WTC11 (cell line): ENCODE measurements at regions not wholly inside any gene's neighbourhood (a gene's known extent, or its start where the extent isn't known, plus 50 kb on each side); places are given as distances from the start of the nearest gene placed in this dataset.

Source experiments
- ATAC-seq: fragments of 200-7000 bp; cut with Tn5 transposase; 2 replicates; pipeline ENCODE4 v1.10.0; 2021; ENCODE audit warnings: mild to moderate bottlenecking, moderate library complexity
- CTCF ChIA-PET: fragments of 300-600 bp; sonication (Branson Sonifier 250); formaldehyde crosslinking; loops from one replicate; lab custom pipeline; 2021; ENCODE audit warnings: antibody characterized with exemption; lab: Charles Lee
- POLR2A ChIA-PET: fragments of 350-600 bp; sonication (Branson Sonifier 250); formaldehyde crosslinking; loops from one replicate; lab custom pipeline; 2021; ENCODE audit warnings: antibody characterized with exemption; lab: Charles Lee
- DNase-seq: peaks from one replicate; pipeline ENCODE4 v3.0.0; 2021; ENCODE audit warnings: low spot score
- H3K27ac Mint-ChIP-seq: 2 replicates; pipeline ENCODE4 v1.8.0; 2021; ENCODE audit warnings: mixed read lengths
- H3K27me3 Mint-ChIP-seq: 2 replicates; pipeline ENCODE4 v1.8.0; 2021; ENCODE audit warnings: low read depth, mild to moderate bottlenecking, moderate library complexity, mixed read lengths
- H3K36me3 Mint-ChIP-seq: 2 replicates; pipeline ENCODE4 v1.8.0; 2021; ENCODE audit warnings: mixed read lengths
- H3K4me1 Mint-ChIP-seq: 2 replicates; pipeline ENCODE4 v1.8.0; 2022; ENCODE audit warnings: mixed read lengths
- H3K4me3 Mint-ChIP-seq: 2 replicates; pipeline ENCODE4 v1.8.0; 2021; ENCODE audit warnings: mild to moderate bottlenecking, moderate library complexity, mixed read lengths
- H3K9me3 Mint-ChIP-seq: 2 replicates; pipeline ENCODE4 v1.8.0; 2021; ENCODE audit warnings: mixed read lengths
- ATF1 ChIP-seq: sonication (generic); formaldehyde crosslinking; IDR thresholded peaks from 2 replicates; pipeline ENCODE4 v1.8.1; 2023; ENCODE audit warnings: mild to moderate bottlenecking, moderate library complexity, missing genetic modification reagents
- ESRRA ChIP-seq: sonication (generic); formaldehyde crosslinking; IDR thresholded peaks from 2 replicates; pipeline ENCODE4 v1.8.1; 2022; ENCODE audit warnings: mild to moderate bottlenecking, missing genetic modification reagents, borderline replicate concordance
- FOXJ3 ChIP-seq: sonication (generic); formaldehyde crosslinking; IDR thresholded peaks from 2 replicates; pipeline ENCODE4 v1.9.0; 2021; ENCODE audit warnings: missing genetic modification reagents, mild to moderate bottlenecking, borderline replicate concordance
- GABPB1 ChIP-seq: sonication (generic); formaldehyde crosslinking; IDR thresholded peaks from 2 replicates; pipeline ENCODE4 v1.8.1; 2023; ENCODE audit warnings: mild to moderate bottlenecking, missing genetic modification reagents
- HMGA2 ChIP-seq: fragments of 250-450 bp; sonication (Bioruptor Pico); IDR thresholded peaks from 2 replicates; pipeline ENCODE4 v1.4.0; 2021; ENCODE audit warnings: mild to moderate bottlenecking, moderate library complexity
- MYBL2 ChIP-seq: sonication (generic); formaldehyde crosslinking; IDR thresholded peaks from 2 replicates; pipeline ENCODE4 v1.8.1; 2023; ENCODE audit warnings: mild to moderate bottlenecking, moderate library complexity, missing genetic modification reagents
- NR3C1 ChIP-seq: sonication (generic); formaldehyde crosslinking; conservative IDR thresholded peaks from 2 replicates; pipeline ENCODE4 v1.8.1; 2023; ENCODE audit warnings: low read depth, mild to moderate bottlenecking, missing genetic modification reagents
- SMAD3 ChIP-seq: sonication (generic); formaldehyde crosslinking; IDR thresholded peaks from 2 replicates; pipeline ENCODE4 v1.8.0; 2022; ENCODE audit warnings: missing genetic modification reagents, mild to moderate bottlenecking, borderline replicate concordance
- SP1 ChIP-seq: sonication (generic); formaldehyde crosslinking; conservative IDR thresholded peaks from 2 replicates; pipeline ENCODE4 v1.8.1; 2022; ENCODE audit warnings: missing genetic modification reagents
- ZBTB21 ChIP-seq: sonication (generic); formaldehyde crosslinking; IDR thresholded peaks from 2 replicates; pipeline ENCODE4 v1.8.1; 2023; ENCODE audit warnings: mild to moderate bottlenecking, missing genetic modification reagents, borderline replicate concordance
- TF ChIP-seq, protein P1 (sequence below): sonication (generic); formaldehyde crosslinking; IDR thresholded peaks from 2 replicates; pipeline ENCODE4 v1.8.0; 2022; ENCODE audit warnings: mild to moderate bottlenecking, missing genetic modification reagents
- TF ChIP-seq, protein P2 (sequence below): sonication (generic); formaldehyde crosslinking; IDR thresholded peaks from 2 replicates; pipeline ENCODE4 v1.8.1; 2023; ENCODE audit warnings: mild to moderate bottlenecking, missing genetic modification reagents
- TF ChIP-seq, protein P3 (sequence below): sonication (generic); formaldehyde crosslinking; IDR thresholded peaks from 2 replicates; pipeline ENCODE4 v1.8.1; 2023; ENCODE audit warnings: mild to moderate bottlenecking, missing genetic modification reagents
- TF ChIP-seq, protein P4 (sequence below): sonication (generic); formaldehyde crosslinking; IDR thresholded peaks from 2 replicates; pipeline ENCODE4 v1.8.0; 2022; ENCODE audit warnings: mild to moderate bottlenecking, missing genetic modification reagents
- TF ChIP-seq, protein P5 (sequence below): sonication (generic); formaldehyde crosslinking; IDR thresholded peaks from 2 replicates; pipeline ENCODE4 v1.8.0; 2022; ENCODE audit warnings: mild to moderate bottlenecking, missing genetic modification reagents
- TF ChIP-seq, protein P6 (sequence below): sonication (generic); formaldehyde crosslinking; IDR thresholded peaks from 2 replicates; pipeline ENCODE4 v1.8.1; 2022; ENCODE audit warnings: mild to moderate bottlenecking, missing genetic modification reagents, moderate library complexity, borderline replicate concordance

DNA sequence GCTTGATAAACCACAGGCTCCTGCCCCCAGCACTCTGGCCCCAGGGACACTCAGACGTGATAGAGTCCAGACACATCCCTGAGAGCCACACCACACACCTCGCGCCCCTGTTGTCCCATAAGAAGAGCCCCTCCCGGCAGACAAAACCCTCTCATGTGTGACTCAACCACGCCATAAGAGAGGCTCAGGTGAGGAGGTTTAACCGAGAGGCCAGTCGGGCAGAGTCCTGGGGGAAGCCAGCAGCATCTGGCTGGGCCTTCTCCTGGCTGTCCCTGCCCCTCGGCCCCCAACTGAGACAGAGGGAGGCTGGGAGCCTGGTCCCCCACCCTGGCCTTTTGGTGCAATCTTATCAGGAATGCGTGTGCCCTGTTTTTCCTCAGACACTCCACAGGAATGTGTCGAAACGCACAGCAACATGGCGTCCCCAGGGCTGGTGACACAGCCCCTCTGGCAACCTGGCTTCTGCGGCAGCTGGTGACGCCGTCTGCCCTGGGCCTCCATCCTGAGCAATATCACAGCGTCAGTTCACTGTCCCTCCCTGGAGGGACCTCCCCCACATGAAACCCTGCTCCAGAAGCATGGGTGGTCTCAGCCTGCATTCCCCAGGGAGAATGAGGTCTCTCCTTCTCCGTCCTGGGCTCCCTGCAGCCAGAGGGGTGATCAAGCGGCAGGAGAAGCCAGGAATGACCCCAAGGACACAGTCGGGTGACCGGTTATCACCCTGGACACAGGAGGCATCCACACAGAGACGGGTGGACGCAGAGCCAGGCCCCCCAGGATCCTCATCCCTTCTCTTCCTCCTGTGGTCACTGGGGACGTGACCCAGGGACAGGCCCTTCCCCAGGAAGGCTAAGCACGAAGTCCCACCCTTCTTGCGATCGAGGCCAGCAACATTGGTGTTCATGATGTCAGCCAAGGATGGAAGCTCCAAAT is 156.6 kb upstream of the AFDN start:
- TF ChIP-seq, protein P1, sequence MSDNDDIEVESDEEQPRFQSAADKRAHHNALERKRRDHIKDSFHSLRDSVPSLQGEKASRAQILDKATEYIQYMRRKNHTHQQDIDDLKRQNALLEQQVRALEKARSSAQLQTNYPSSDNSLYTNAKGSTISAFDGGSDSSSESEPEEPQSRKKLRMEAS: no peak
- TF ChIP-seq FOXJ3 (CRISPR knock-in tag) (no peak), HMGA2 (no peak), GABPB1 (CRISPR knock-in tag) (no peak), MYBL2 (no peak), NR3C1 (CRISPR knock-in tag) (no peak)
- TF ChIP-seq, protein P2, sequence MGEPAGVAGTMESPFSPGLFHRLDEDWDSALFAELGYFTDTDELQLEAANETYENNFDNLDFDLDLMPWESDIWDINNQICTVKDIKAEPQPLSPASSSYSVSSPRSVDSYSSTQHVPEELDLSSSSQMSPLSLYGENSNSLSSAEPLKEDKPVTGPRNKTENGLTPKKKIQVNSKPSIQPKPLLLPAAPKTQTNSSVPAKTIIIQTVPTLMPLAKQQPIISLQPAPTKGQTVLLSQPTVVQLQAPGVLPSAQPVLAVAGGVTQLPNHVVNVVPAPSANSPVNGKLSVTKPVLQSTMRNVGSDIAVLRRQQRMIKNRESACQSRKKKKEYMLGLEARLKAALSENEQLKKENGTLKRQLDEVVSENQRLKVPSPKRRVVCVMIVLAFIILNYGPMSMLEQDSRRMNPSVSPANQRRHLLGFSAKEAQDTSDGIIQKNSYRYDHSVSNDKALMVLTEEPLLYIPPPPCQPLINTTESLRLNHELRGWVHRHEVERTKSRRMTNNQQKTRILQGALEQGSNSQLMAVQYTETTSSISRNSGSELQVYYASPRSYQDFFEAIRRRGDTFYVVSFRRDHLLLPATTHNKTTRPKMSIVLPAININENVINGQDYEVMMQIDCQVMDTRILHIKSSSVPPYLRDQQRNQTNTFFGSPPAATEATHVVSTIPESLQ (CRISPR knock-in tag): no peak
- TF ChIP-seq, protein P3, sequence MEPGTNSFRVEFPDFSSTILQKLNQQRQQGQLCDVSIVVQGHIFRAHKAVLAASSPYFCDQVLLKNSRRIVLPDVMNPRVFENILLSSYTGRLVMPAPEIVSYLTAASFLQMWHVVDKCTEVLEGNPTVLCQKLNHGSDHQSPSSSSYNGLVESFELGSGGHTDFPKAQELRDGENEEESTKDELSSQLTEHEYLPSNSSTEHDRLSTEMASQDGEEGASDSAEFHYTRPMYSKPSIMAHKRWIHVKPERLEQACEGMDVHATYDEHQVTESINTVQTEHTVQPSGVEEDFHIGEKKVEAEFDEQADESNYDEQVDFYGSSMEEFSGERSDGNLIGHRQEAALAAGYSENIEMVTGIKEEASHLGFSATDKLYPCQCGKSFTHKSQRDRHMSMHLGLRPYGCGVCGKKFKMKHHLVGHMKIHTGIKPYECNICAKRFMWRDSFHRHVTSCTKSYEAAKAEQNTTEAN (CRISPR knock-in tag): no peak
- TF ChIP-seq, protein P4, sequence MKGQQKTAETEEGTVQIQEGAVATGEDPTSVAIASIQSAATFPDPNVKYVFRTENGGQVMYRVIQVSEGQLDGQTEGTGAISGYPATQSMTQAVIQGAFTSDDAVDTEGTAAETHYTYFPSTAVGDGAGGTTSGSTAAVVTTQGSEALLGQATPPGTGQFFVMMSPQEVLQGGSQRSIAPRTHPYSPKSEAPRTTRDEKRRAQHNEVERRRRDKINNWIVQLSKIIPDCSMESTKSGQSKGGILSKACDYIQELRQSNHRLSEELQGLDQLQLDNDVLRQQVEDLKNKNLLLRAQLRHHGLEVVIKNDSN: no peak
- TF ChIP-seq, protein P5, sequence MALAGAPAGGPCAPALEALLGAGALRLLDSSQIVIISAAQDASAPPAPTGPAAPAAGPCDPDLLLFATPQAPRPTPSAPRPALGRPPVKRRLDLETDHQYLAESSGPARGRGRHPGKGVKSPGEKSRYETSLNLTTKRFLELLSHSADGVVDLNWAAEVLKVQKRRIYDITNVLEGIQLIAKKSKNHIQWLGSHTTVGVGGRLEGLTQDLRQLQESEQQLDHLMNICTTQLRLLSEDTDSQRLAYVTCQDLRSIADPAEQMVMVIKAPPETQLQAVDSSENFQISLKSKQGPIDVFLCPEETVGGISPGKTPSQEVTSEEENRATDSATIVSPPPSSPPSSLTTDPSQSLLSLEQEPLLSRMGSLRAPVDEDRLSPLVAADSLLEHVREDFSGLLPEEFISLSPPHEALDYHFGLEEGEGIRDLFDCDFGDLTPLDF (CRISPR knock-in tag): no peak
- TF ChIP-seq, protein P6, sequence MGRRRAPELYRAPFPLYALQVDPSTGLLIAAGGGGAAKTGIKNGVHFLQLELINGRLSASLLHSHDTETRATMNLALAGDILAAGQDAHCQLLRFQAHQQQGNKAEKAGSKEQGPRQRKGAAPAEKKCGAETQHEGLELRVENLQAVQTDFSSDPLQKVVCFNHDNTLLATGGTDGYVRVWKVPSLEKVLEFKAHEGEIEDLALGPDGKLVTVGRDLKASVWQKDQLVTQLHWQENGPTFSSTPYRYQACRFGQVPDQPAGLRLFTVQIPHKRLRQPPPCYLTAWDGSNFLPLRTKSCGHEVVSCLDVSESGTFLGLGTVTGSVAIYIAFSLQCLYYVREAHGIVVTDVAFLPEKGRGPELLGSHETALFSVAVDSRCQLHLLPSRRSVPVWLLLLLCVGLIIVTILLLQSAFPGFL (CRISPR knock-in tag): no peak
- TF ChIP-seq, all 79 proteins: peak for 0
- no peak overlapping the region for H3K4me3 Mint-ChIP-seq
- POLR2A ChIA-PET: no interaction called here
- peaks cover 7% of the 10 kb centered on the region; the same call in 1 of the 2 replicates for H3K4me1 Mint-ChIP-seq
- ATAC-seq (no peak), DNase-seq (no peak)
- H3K36me3 Mint-ChIP-seq: peaks cover 18% of the 10 kb centered on the region
- no peaks in the 10 kb centered on the region; the same call in none of the 2 replicates for H3K27me3 Mint-ChIP-seq
- CTCF ChIA-PET: no interaction called here
- no peak overlapping the region for H3K27ac Mint-ChIP-seq
- H3K9me3 Mint-ChIP-seq: peaks cover 18% of the 10 kb centered on the region

DNA sequence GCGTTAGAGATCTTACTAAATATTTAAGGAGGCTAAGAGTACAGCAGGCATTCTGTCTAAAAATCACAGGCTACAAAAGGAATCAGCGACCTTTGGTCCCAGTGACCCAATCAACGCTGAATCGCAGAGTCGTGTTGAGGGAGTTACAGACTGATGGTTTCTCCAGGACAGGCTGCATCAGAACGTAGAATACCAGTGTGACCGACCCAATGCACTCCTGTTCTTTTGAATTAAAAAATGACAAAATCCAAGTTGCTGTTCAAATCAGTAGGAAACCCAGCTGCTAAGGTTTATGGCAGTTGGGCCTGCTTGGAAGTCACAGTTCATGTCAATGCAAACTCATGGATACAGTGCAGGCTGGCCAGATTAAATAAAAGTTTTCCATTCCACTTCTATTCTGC is 155.8 kb upstream of the AFDN start:
- Mint-ChIP-seq H3K9me3 (peaks cover 18% of the 10 kb centered on the region), H3K36me3 (peaks cover 18% of the 10 kb centered on the region), H3K27me3 (no peaks in the 10 kb centered on the region; the same call in none of the 2 replicates), H3K4me3 (no peak overlapping the region), H3K27ac (no peak overlapping the region), H3K4me1 (peaks cover 6% of the 10 kb centered on the region)
- ChIA-PET CTCF (no interaction called here), POLR2A (no interaction called here)
- TF ChIP-seq ESRRA (CRISPR knock-in tag) (no peak), ZBTB21 (CRISPR knock-in tag) (no peak), ATF1 (CRISPR knock-in tag) (no peak), SP1 (no peak), SMAD3 (CRISPR knock-in tag) (no peak)
- TF ChIP-seq, protein P2 (CRISPR knock-in tag): no peak
- no peak for ATAC-seq
- DNase-seq: no peak
